BE2C (cell line): ENCODE measurements at regions not wholly inside any gene's neighbourhood (a gene's known extent, or its start where the extent isn't known, plus 50 kb on each side); places are given as distances from the start of the nearest gene placed in this dataset.

Experiments
- DNase-seq: peaks from one replicate; pipeline ENCODE4 v3.0.0-alpha.2; 2020
- H3K27me3 ChIP-seq: fragments of 250-450 bp; sonication (Bioruptor Pico); 2 replicates; pipeline ENCODE4 v1.5.1; 2020; ENCODE audit warnings: mild to moderate bottlenecking
- H3K36me3 ChIP-seq: fragments of 250-450 bp; sonication (Bioruptor Pico); 2 replicates; pipeline ENCODE4 v1.5.1; 2020; ENCODE audit warnings: mild to moderate bottlenecking
- H3K4me1 ChIP-seq: fragments of 250-450 bp; sonication (Bioruptor Pico); 2 replicates; pipeline ENCODE4 v1.5.1; 2020
- H3K4me3 ChIP-seq: 2 replicates; pipeline ENCODE4 v1.5.1; 2011; ENCODE audit warnings: low read depth, low read length
- H3K9me3 ChIP-seq: fragments of 250-450 bp; sonication (Bioruptor Pico); 2 replicates; pipeline ENCODE4 v1.5.1; 2020
- TF ChIP-seq, protein P1 (sequence below): IDR thresholded peaks from 2 replicates; pipeline ENCODE4 v1.5.1; 2012; ENCODE audit warnings: mild to moderate bottlenecking, low read depth, low read length

DNA sequence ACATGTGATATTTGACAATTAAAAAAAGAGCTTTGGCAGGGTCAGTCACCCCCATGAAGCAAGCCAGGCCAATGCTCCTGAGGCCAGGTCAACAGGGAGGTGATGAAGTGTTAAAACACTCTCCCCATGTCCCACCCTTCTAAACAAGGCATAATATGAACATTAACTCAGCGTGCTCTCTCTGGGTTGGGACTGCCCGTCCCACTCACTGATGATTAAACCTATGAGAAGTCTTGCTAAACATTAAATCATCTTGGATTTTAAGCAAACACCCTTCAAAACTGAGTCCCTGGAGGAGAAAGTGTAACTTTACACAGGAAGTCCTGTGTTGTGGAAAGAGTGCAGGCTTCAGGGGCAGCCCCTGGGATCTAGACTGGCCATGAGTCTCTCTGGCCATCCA lies 558.5 kb downstream of the CD83 start:
- Histone ChIP-seq H3K4me3 (no peak overlapping the region), H3K27me3 (no peaks in the 10 kb centered on the region), H3K4me1 (no peaks in the 10 kb centered on the region), H3K36me3 (no peaks in the 10 kb centered on the region), H3K9me3 (no peaks in the 10 kb centered on the region)
- no peak for DNase-seq
- TF ChIP-seq, protein P1, sequence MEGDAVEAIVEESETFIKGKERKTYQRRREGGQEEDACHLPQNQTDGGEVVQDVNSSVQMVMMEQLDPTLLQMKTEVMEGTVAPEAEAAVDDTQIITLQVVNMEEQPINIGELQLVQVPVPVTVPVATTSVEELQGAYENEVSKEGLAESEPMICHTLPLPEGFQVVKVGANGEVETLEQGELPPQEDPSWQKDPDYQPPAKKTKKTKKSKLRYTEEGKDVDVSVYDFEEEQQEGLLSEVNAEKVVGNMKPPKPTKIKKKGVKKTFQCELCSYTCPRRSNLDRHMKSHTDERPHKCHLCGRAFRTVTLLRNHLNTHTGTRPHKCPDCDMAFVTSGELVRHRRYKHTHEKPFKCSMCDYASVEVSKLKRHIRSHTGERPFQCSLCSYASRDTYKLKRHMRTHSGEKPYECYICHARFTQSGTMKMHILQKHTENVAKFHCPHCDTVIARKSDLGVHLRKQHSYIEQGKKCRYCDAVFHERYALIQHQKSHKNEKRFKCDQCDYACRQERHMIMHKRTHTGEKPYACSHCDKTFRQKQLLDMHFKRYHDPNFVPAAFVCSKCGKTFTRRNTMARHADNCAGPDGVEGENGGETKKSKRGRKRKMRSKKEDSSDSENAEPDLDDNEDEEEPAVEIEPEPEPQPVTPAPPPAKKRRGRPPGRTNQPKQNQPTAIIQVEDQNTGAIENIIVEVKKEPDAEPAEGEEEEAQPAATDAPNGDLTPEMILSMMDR: no peak

DNA sequence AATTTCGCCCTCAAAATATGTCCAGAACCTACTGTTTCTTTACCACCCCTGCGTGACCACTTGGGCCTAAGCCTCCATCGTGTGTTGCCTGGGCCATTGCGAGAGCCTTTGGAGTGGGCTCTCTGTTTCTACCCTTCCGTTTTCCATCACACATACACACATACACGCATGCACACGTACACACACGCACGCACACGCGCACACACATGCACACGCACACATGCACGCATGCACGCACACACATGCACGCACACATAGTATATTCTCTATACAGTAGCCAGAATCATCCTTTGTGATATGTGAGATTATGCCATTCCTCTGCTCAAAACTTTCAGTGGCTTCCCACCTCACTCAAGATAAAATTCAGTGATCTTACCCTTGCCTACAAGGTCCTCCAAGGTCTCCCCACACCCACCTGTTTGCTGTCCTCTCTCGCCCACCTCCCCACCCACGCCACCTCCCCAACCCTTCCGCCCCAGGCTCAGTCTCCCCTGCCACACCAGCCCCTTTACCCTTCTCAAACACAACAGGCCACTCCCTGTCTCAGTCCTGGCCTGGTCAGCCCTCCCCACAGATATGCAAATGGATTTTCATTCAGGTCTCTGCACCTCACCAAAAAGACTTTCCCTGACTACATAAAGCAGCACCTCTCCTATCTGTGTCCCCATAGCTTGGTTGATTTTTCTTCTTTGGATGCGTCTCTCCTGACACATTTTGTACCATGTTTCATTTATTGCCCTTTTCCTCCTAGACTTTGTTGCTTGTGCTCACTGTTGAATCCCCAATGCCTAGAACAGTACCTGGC lies 559.6 kb downstream of the CD83 start:
- TF ChIP-seq, protein P1: no peak

DNA sequence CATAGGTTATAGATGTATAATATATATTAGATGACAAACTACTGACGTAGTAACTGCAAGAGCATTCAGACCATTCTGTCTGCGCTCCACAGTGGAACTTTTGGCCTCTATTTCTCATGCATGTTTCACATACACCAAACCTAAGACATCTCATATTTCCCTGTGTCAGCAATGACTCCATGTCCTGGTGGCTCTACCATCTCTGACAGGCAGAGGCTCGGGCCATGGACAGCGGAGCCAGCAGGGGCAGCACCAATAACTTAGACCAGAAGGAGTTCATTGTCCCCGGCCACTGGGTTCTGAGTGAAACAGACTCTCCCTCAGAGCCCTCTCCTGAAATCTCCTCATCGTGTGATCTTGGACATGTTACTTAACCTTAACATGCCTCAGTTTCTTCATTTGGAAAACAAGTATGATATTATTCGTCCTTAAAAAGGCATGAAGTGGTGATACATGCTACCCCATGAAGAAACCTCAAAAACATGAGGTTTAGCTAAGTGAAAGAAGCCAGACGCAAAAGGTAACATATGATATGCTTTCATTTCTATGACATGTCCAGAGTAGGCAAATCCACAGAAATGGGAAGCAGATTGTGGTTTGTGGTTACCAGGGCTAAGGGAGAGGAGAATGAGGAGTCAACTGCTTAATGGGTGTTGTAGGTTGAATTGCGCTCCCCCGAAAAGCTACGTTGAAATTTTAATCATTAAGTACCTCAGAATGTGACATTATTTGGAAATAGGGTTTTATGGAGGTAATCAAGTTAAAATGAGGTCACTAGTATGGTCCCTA lies 564.0 kb upstream of the JARID2 start:
- no peak for DNase-seq
- no peaks in the 10 kb centered on the region for H3K4me1 ChIP-seq
- no peaks in the 10 kb centered on the region for H3K9me3 ChIP-seq
- H3K27me3 ChIP-seq: no peaks in the 10 kb centered on the region
- TF ChIP-seq, protein P1: no peak
- H3K36me3 ChIP-seq: no peaks in the 10 kb centered on the region
- no peak overlapping the region for H3K4me3 ChIP-seq

More for the DNA sequence above, 559.6 kb downstream of the CD83 start:
- no peak for DNase-seq
- Histone ChIP-seq H3K4me3 (no peak overlapping the region), H3K9me3 (no peaks in the 10 kb centered on the region), H3K4me1 (no peaks in the 10 kb centered on the region), H3K27me3 (no peaks in the 10 kb centered on the region), H3K36me3 (no peaks in the 10 kb centered on the region)

DNA sequence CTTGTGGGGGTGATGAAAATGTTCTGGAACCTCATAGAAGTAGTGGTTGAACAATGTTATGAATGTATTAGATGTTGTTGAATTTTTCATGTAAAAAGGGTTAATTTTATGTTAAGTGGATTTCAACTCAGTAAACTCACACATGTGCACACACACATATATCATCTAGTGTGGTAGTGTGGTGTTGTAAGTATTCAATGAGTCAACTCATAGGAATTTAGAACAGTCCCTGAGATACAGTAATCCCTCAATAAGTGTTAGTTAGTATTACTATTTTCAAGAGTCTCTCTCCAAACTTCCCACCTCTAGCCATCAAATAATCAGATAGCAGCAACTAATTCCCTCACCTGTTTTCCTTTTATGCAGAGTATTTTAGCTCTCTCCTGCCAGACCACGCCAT lies 563.1 kb upstream of the JARID2 start:
- no peak for DNase-seq
- TF ChIP-seq, protein P1: no peak
- Histone ChIP-seq H3K36me3 (no peaks in the 10 kb centered on the region), H3K4me1 (no peaks in the 10 kb centered on the region), H3K9me3 (no peaks in the 10 kb centered on the region), H3K27me3 (no peaks in the 10 kb centered on the region), H3K4me3 (no peak overlapping the region)

DNA sequence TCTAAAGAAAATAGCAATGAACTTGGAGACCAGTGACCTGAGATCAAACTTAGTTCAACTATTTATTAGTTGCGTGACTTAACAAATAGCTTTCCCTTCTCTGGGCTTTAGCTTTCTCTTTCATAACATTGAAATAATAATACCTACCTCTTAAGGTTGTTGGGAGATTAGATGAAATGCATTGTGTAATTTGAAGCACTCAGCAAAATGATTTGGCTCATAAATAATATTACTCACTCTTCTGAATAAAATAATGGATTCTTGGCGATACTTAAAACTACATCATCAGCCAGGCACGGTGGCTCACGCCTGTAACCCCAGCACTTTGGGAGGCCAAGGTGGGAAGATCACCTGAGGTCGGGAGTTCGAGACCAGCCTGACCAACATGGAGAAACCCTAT lies 556.2 kb upstream of the JARID2 start:
- no peak for DNase-seq
- H3K9me3 ChIP-seq: no peaks in the 10 kb centered on the region
- no peak overlapping the region for H3K4me3 ChIP-seq
- no peaks in the 10 kb centered on the region for H3K27me3 ChIP-seq
- TF ChIP-seq, protein P1: no peak
- no peaks in the 10 kb centered on the region for H3K36me3 ChIP-seq
- no peaks in the 10 kb centered on the region; the same call in none of the 2 replicates for H3K4me1 ChIP-seq
